ENCODE measurements at regions not wholly inside any gene's neighbourhood (a gene's known extent, or its start where the extent isn't known, plus 50 kb on each side); places are given as distances from the start of the nearest gene placed in this dataset.
"Not testable (repeated sequence)": the region's sequence is repeated elsewhere in the genome, so short reads cannot be mapped to it uniquely, and the experiment has no call there.

GRCh38 chr7:159296093-159296681 lies 151.5 kb upstream of the VIPR2 start:
- DNase-seq (ENCODE audit: extremely low spot score) = no peak
- ChIA-PET POLR2A (no interaction called here), CTCF (no interaction called here)
- TF ChIP-seq SUZ12 (IDR thresholded peaks at IDR 0.05) (no peak), CTBP1 (IDR thresholded peaks at IDR 0.05; ENCODE audit: borderline replicate concordance) (no peak), L3MBTL2 (conservative IDR thresholded peaks at IDR 0.05) (no peak)

GRCh38 chr7:159286487-159286886 lies 141.8 kb upstream of the VIPR2 start:
- DNase-seq (ENCODE audit: extremely low spot score); POLR2A ChIA-PET; CTCF ChIA-PET: not testable (repeated sequence)

- TF ChIP-seq ARNT (IDR thresholded peaks at IDR 0.05) (no peak), FOXA1 (IDR thresholded peaks at IDR 0.05) (no peak), SP1 (IDR thresholded peaks at IDR 0.05) (no peak), TARDBP (IDR thresholded peaks at IDR 0.05) (no peak), ELF4 (IDR thresholded peaks at IDR 0.05) (no peak), L3MBTL2 (conservative IDR thresholded peaks at IDR 0.05) (no peak), CTBP1 (IDR thresholded peaks at IDR 0.05; ENCODE audit: borderline replicate concordance) (no peak), LEF1 (IDR thresholded peaks at IDR 0.05; ENCODE audit: borderline replicate concordance) (no peak), HDGF (IDR thresholded peaks at IDR 0.05; ENCODE audit: borderline replicate concordance) (no peak), FOXK2 (IDR thresholded peaks at IDR 0.05) (no peak), PKNOX1 (IDR thresholded peaks at IDR 0.05) (no peak), BHLHE40 (IDR thresholded peaks at IDR 0.05; ENCODE audit: borderline replicate concordance) (no peak), NFRKB (IDR thresholded peaks at IDR 0.05) (no peak), ZNF384 (IDR thresholded peaks at IDR 0.05) (no peak), FOXM1 (IDR thresholded peaks at IDR 0.05; ENCODE audit: borderline replicate concordance) (no peak), SUZ12 (IDR thresholded peaks at IDR 0.05) (no peak)
- DNase-seq (ENCODE audit: extremely low spot score) = no peak
- ChIA-PET CTCF (no interaction called here), POLR2A (no interaction called here)
Observed at GRCh38 chr7:159281573-159281972, 136.9 kb upstream of the VIPR2 start.

GRCh38 chr7:159280008-159280407 lies 135.3 kb upstream of the VIPR2 start:
- no peak for TF ChIP-seq ZNF384 (IDR thresholded peaks at IDR 0.05)
- no peak for TF ChIP-seq TARDBP (IDR thresholded peaks at IDR 0.05)
- no peak for TF ChIP-seq SUZ12 (IDR thresholded peaks at IDR 0.05)
- TF ChIP-seq FOXM1 (IDR thresholded peaks at IDR 0.05; ENCODE audit: borderline replicate concordance) = no peak
- no peak for TF ChIP-seq LEF1 (IDR thresholded peaks at IDR 0.05; ENCODE audit: borderline replicate concordance)
- no peak for TF ChIP-seq FOXK2 (IDR thresholded peaks at IDR 0.05)
- TF ChIP-seq SP1 (IDR thresholded peaks at IDR 0.05) = no peak
- TF ChIP-seq L3MBTL2 (conservative IDR thresholded peaks at IDR 0.05) = no peak
- TF ChIP-seq PKNOX1 (IDR thresholded peaks at IDR 0.05) = no peak
- TF ChIP-seq BHLHE40 (IDR thresholded peaks at IDR 0.05; ENCODE audit: borderline replicate concordance) = no peak
- no peak for TF ChIP-seq HDGF (IDR thresholded peaks at IDR 0.05; ENCODE audit: borderline replicate concordance)
- no peak for TF ChIP-seq NFRKB (IDR thresholded peaks at IDR 0.05)
- no peak for TF ChIP-seq CTBP1 (IDR thresholded peaks at IDR 0.05; ENCODE audit: borderline replicate concordance)
- TF ChIP-seq ELF4 (IDR thresholded peaks at IDR 0.05) = no peak
- no peak for TF ChIP-seq ARNT (IDR thresholded peaks at IDR 0.05)
- ChIA-PET POLR2A (no interaction called here), CTCF (no interaction called here)
- no peak for DNase-seq (ENCODE audit: extremely low spot score)

GRCh38 chr7:159272739-159273138 lies 128.1 kb upstream of the VIPR2 start:
- no peak for DNase-seq (ENCODE audit: extremely low spot score)
- no peak for TF ChIP-seq SP1 (IDR thresholded peaks at IDR 0.05)
- TF ChIP-seq SUZ12 (IDR thresholded peaks at IDR 0.05) = no peak
- TF ChIP-seq ARNT (IDR thresholded peaks at IDR 0.05) = no peak
- TF ChIP-seq TARDBP (IDR thresholded peaks at IDR 0.05) = no peak
- TF ChIP-seq CTBP1 (IDR thresholded peaks at IDR 0.05; ENCODE audit: borderline replicate concordance) = no peak
- TF ChIP-seq ZNF384 (IDR thresholded peaks at IDR 0.05) = no peak
- no peak for TF ChIP-seq LEF1 (IDR thresholded peaks at IDR 0.05; ENCODE audit: borderline replicate concordance)
- no peak for TF ChIP-seq NFRKB (IDR thresholded peaks at IDR 0.05)
- no peak for TF ChIP-seq ELF4 (IDR thresholded peaks at IDR 0.05)
- no peak for TF ChIP-seq PKNOX1 (IDR thresholded peaks at IDR 0.05)
- no peak for TF ChIP-seq FOXA1 (IDR thresholded peaks at IDR 0.05)
- TF ChIP-seq L3MBTL2 (conservative IDR thresholded peaks at IDR 0.05) = no peak
- TF ChIP-seq BHLHE40 (IDR thresholded peaks at IDR 0.05; ENCODE audit: borderline replicate concordance) = no peak
- no peak for TF ChIP-seq HDGF (IDR thresholded peaks at IDR 0.05; ENCODE audit: borderline replicate concordance)
- no peak for TF ChIP-seq FOXK2 (IDR thresholded peaks at IDR 0.05)
- no peak for TF ChIP-seq FOXM1 (IDR thresholded peaks at IDR 0.05; ENCODE audit: borderline replicate concordance)
- ChIA-PET POLR2A (no interaction called here), CTCF (no interaction called here)

GRCh38 chr7:159271781-159272180 lies 127.1 kb upstream of the VIPR2 start:
- POLR2A ChIA-PET = no interaction called here
- no peak for TF ChIP-seq FOXA1 (IDR thresholded peaks at IDR 0.05)
- TF ChIP-seq LEF1 (IDR thresholded peaks at IDR 0.05; ENCODE audit: borderline replicate concordance) = no peak
- TF ChIP-seq HDGF (IDR thresholded peaks at IDR 0.05; ENCODE audit: borderline replicate concordance) = no peak
- no peak for TF ChIP-seq TARDBP (IDR thresholded peaks at IDR 0.05)
- no peak for DNase-seq (ENCODE audit: extremely low spot score)
- CTCF ChIA-PET = no interaction called here

- CTCF ChIA-PET = no interaction called here
- POLR2A ChIA-PET = no interaction called here
- no peak for TF ChIP-seq ELF4 (IDR thresholded peaks at IDR 0.05)
- TF ChIP-seq CTBP1 (IDR thresholded peaks at IDR 0.05; ENCODE audit: borderline replicate concordance) = no peak
- no peak for DNase-seq (ENCODE audit: extremely low spot score)
Observed at GRCh38 chr7:159269745-159270144, 125.1 kb upstream of the VIPR2 start.

All from HEK293T (cell line).